H1 (cell line): ENCODE measurements at regions not wholly inside any gene's neighbourhood (a gene's known extent, or its start where the extent isn't known, plus 50 kb on each side); places are given as distances from the start of the nearest gene placed in this dataset.

Source experiments
- CTCF ChIA-PET: fragments of 300-600 bp; sonication (Branson Sonifier 250); formaldehyde crosslinking; loops from one replicate; lab custom pipeline; 2021; ENCODE audit not compliant: partially characterized antibody; lab: Charles Lee
- POLR2A ChIA-PET: fragments of 300-600 bp; sonication (Branson Sonifier 250); formaldehyde crosslinking; loops from one replicate; lab custom pipeline; 2021; ENCODE audit warnings: inconsistent platforms; ENCODE audit not compliant: partially characterized antibody; lab: Charles Lee
- DNase-seq, 2 experiments: peaks; one replicate each; pipeline versions ENCODE4 v3.0.0 to v3.0.0-alpha.2; 2010 to 2022; ENCODE audit warnings: low spot score in 2 of 2, low read depth in 1 of 2, mixed read lengths in 1 of 2
- FAIRE-seq: peaks from 2 replicates; lab custom pipeline; 2011; peaks lifted over from hg19 to GRCh38; lab: Jason Lieb, UNC
- H2AFZ ChIP-seq: 2 replicates; pipeline ENCODE4 v1.8.1; 2012; ENCODE audit warnings: low read length, inconsistent platforms
- H2AK5ac ChIP-seq: 2 replicates; pipeline ENCODE4 v1.6.1; 2013; ENCODE audit warnings: low read depth, low read length
- H2BK120ac ChIP-seq: replicated peaks from 2 replicates; pipeline ENCODE3; 2013; ENCODE audit warnings: low read depth, low read length, inconsistent platforms
- H2BK12ac ChIP-seq: 2 replicates; pipeline ENCODE4 v1.6.1; 2013; ENCODE audit warnings: low read depth, low read length
- H2BK15ac ChIP-seq: 2 replicates; pipeline ENCODE4 v1.6.1; 2013; ENCODE audit warnings: low read length
- H2BK20ac ChIP-seq: 2 replicates; pipeline ENCODE4 v1.6.1; 2013; ENCODE audit warnings: low read length
- H2BK5ac ChIP-seq: 2 replicates; pipeline ENCODE4 v1.6.1; 2013; ENCODE audit warnings: low read depth, low read length
- H3K14ac ChIP-seq: 2 replicates; pipeline ENCODE4 v1.6.1; 2013; ENCODE audit warnings: inconsistent platforms; ENCODE audit not compliant: insufficient read length
- H3K18ac ChIP-seq: 2 replicates; pipeline ENCODE4 v1.6.1; 2013; ENCODE audit warnings: low read length; ENCODE audit errors: extremely low read depth
- H3K23ac ChIP-seq: 2 replicates; pipeline ENCODE4 v1.6.1; 2013; ENCODE audit warnings: inconsistent platforms; ENCODE audit not compliant: insufficient read length
- H3K23me2 ChIP-seq: 2 replicates; pipeline ENCODE4 v1.6.1; 2013; ENCODE audit warnings: low read depth, low read length
- H3K27ac ChIP-seq: 2 replicates; pipeline ENCODE4 v1.6.1; 2011; ENCODE audit warnings: low read depth, low read length, inconsistent platforms
- H3K27me3 ChIP-seq, 4 experiments: replicated peaks in 1 of 4; 1 replicate in 1 of 4; 2 replicates in 3 of 4; pipeline versions ENCODE4 v1.6.1 to v1.8.1; 2011 to 2013; ENCODE audit warnings: low read length in 3 of 4, mild to moderate bottlenecking in 3 of 4, inconsistent platforms in 2 of 4, mixed read lengths in 2 of 4, moderate library complexity in 1 of 4; ENCODE audit not compliant: control insufficient read depth in 3 of 4, insufficient read depth in 3 of 4; ENCODE audit errors: extremely low read depth in 1 of 4
- H3K36me3 ChIP-seq, 4 experiments: 2 replicates each; pipeline versions ENCODE4 v1.6.1 to v1.8.1; 2011 to 2013; ENCODE audit warnings: mild to moderate bottlenecking in 4 of 4, low read length in 3 of 4, moderate library complexity in 2 of 4, control low read depth in 1 of 4, inconsistent platforms in 1 of 4; ENCODE audit not compliant: insufficient read depth in 4 of 4, control insufficient read depth in 2 of 4
- H3K4ac ChIP-seq: replicated peaks from 2 replicates; pipeline ENCODE3; 2013; ENCODE audit warnings: low read length, low read depth, mixed read lengths, inconsistent platforms; ENCODE audit not compliant: insufficient read length
- H3K4me1 ChIP-seq, 4 experiments: replicated peaks in 1 of 4; 1 replicate in 1 of 4; 2 replicates in 3 of 4; pipeline versions ENCODE4 v1.6.1 to v1.8.1; 2011 to 2013; ENCODE audit warnings: low read length in 3 of 4, inconsistent platforms in 2 of 4, mixed read lengths in 1 of 4; ENCODE audit not compliant: insufficient read depth in 4 of 4, control insufficient read depth in 3 of 4
- H3K4me2 ChIP-seq, 2 experiments: 2 replicates each; pipeline versions ENCODE4 v1.6.1 to v1.8.1; 2011 to 2013; ENCODE audit warnings: low read depth in 2 of 2, low read length in 2 of 2, control low read depth in 1 of 2, inconsistent platforms in 1 of 2, mild to moderate bottlenecking in 1 of 2; ENCODE audit not compliant: insufficient read depth in 1 of 2
- H3K4me3 ChIP-seq, 4 experiments: fragments of 200-600, 300-600 bp in 1 of 4; sonication (generic), shearing (Covaris generic), sonication (Bioruptor Twin) in 1 of 4; 2 replicates each; pipeline versions ENCODE4 v1.5.1 to v1.8.1; 2011 to 2016; ENCODE audit warnings: low read length in 4 of 4, low read depth in 3 of 4, control low read depth in 2 of 4, inconsistent platforms in 2 of 4, mild to moderate bottlenecking in 2 of 4, mixed read lengths in 1 of 4, moderate library complexity in 1 of 4; ENCODE audit not compliant: insufficient read depth in 2 of 4; ENCODE audit errors: extremely low read depth in 1 of 4
- H3K56ac ChIP-seq: replicated peaks from 2 replicates; pipeline ENCODE3; 2013; ENCODE audit warnings: low read depth, mild to moderate bottlenecking, mixed read lengths, low read length, inconsistent platforms; ENCODE audit not compliant: insufficient read length
- H3K79me1 ChIP-seq: 2 replicates; pipeline ENCODE4 v1.6.1; 2013; ENCODE audit warnings: low read depth, low read length, control low read depth
- H3K79me2 ChIP-seq, 2 experiments: 2 replicates each; pipeline versions ENCODE4 v1.6.1 to v1.8.1; 2012 to 2013; ENCODE audit warnings: low read length in 2 of 2, mild to moderate bottlenecking in 2 of 2, inconsistent platforms in 1 of 2; ENCODE audit not compliant: insufficient read depth in 2 of 2, control insufficient read depth in 1 of 2
- H3K9ac ChIP-seq, 4 experiments: replicated peaks in 1 of 4; 1 replicate in 1 of 4; 2 replicates in 3 of 4; pipeline versions ENCODE4 v1.6.1 to v1.8.1; 2011 to 2013; ENCODE audit warnings: low read depth in 3 of 4, low read length in 3 of 4, control low read depth in 2 of 4, mild to moderate bottlenecking in 2 of 4, moderate library complexity in 2 of 4, inconsistent platforms in 1 of 4; ENCODE audit errors: extremely low read depth in 1 of 4
- H3K9me3 ChIP-seq, 2 experiments: 2 replicates each; pipeline versions ENCODE4 v1.6.1 to v1.8.1; 2012 to 2013; ENCODE audit warnings: mild to moderate bottlenecking in 2 of 2, moderate library complexity in 2 of 2, control low read depth in 1 of 2, inconsistent platforms in 1 of 2, low read depth in 1 of 2, low read length in 1 of 2, mixed read lengths in 1 of 2; ENCODE audit not compliant: insufficient read depth in 2 of 2
- H4K20me1 ChIP-seq, 2 experiments: replicated peaks in 1 of 2; 2 replicates each; pipeline versions ENCODE3 to v1.8.1; 2011 to 2013; ENCODE audit warnings: inconsistent platforms in 2 of 2, low read length in 2 of 2, mild to moderate bottlenecking in 1 of 2; ENCODE audit not compliant: insufficient read depth in 2 of 2, control insufficient read depth in 1 of 2
- H4K5ac ChIP-seq: 2 replicates; pipeline ENCODE4 v1.6.1; 2013; ENCODE audit warnings: low read length, low read depth, mixed read lengths, inconsistent platforms; ENCODE audit not compliant: insufficient read length
- H4K8ac ChIP-seq: 2 replicates; pipeline ENCODE4 v1.8.0; 2013; ENCODE audit warnings: mild to moderate bottlenecking, moderate library complexity, low read length, inconsistent platforms; ENCODE audit not compliant: insufficient read depth; ENCODE audit errors: extremely low read depth
- H4K91ac ChIP-seq: replicated peaks from 2 replicates; pipeline ENCODE3; 2013; ENCODE audit warnings: low read length, mixed read lengths, inconsistent platforms; ENCODE audit not compliant: insufficient read length
- CREB1 ChIP-seq: IDR thresholded peaks from 2 replicates; pipeline ENCODE4 v1.6.1; 2012; ENCODE audit warnings: inconsistent platforms
- SAP30 ChIP-seq: fragments of 300-600 bp; sonication (generic); IDR thresholded peaks from 2 replicates; pipeline ENCODE4 v1.7.1; 2012; ENCODE audit warnings: low read length, moderate library complexity, mild to moderate bottlenecking, inconsistent platforms; ENCODE audit not compliant: insufficient read depth, insufficient replicate concordance
- WGBS, 2 experiments: shearing (Covaris generic) in 1 of 2; methylation state at CpG; one replicate each; pipeline versions ENCODE4 v1.1.6 to v1.1.7; 2013 to 2015; ENCODE audit warnings: low lambda C conversion rate in 2 of 2, mixed read lengths in 2 of 2, inconsistent platforms in 1 of 2, low coverage in 1 of 2, missing lambda C conversion rate in 1 of 2; ENCODE audit not compliant: insufficient replicate concordance in 2 of 2, insufficient coverage in 1 of 2, insufficient read length in 1 of 2; ENCODE audit errors: extremely low coverage in 1 of 2, missing lambda C conversion rate in 1 of 2; 5-methylcytosine and 5-hydroxymethylcytosine counted together
- TF ChIP-seq, protein P1 (sequence below): IDR thresholded peaks from 2 replicates; pipeline ENCODE4 v1.6.1; 2012; ENCODE audit warnings: low read length, inconsistent platforms

DNA sequence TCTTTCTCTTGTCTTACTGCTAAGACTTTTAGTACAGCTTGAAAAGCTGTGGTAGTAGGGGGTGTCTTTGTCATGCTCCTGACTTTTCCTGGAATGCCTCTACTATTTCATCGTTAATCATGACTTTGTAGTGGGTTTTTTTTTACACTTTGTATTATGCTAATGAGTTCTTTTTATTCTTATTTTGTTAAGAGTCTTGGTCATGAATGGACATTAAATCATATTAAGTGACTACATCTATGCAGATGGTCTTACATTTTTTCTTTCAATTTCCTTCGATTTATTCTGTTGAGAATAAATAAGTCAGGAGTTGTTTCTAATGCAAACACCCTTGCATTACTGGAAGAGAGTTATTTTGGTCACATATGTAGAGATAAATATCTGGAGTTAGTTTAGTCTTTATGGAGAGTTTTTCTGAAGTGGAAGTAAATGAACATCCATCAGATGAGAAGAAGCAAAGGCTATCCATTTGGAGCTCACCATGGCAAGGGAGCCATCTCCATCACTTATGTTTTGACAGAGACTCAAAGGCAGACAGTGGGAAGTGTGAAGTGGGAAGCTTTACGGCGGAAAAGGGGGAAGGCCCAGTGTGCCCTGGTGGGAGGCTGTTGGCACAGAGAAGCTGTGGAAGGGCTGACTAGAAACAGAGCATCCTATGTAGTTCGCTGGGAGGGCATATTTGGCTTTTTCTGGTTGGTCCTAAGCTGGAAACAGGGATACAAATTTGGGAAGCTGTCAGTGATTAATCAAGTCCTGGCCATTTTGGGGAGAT is 73.1 kb upstream of the PRR23E start:
- CTCF ChIA-PET = interaction anchor here (1.0 kb wide), 1 partner anchor 14 kb away, joined by 3 read pairs; no protein-coding TSS in a partner anchor
- no peaks in the 10 kb centered on the region for H3K9me3 ChIP-seq
- POLR2A ChIA-PET = no interaction called here

More for the DNA sequence above, 73.1 kb upstream of the PRR23E start:
- FAIRE-seq (no peak), DNase-seq (no peak)
- H2AK5ac ChIP-seq = no peak overlapping the region
- no peak overlapping the region for H4K5ac ChIP-seq
- H3K36me3 ChIP-seq = no peaks in the 10 kb centered on the region
- no peak overlapping the region for H2BK120ac ChIP-seq
- H2BK5ac ChIP-seq = no peak overlapping the region
- H3K27me3 ChIP-seq = no peaks in the 10 kb centered on the region
- H3K79me2 ChIP-seq = no peaks in the 10 kb centered on the region
- H3K4me2 ChIP-seq = no peak overlapping the region
- peaks cover 0 to 10% (median 7%) of the 10 kb centered on the region in 4 experiments; a peak in 3 of 7 replicates for H3K4me1 ChIP-seq
- no peak overlapping the region for H4K91ac ChIP-seq
- H3K4me3 ChIP-seq = no peak overlapping the region
- H2AFZ ChIP-seq = no peak overlapping the region
- TF ChIP-seq CREB1 = no peak
- TF ChIP-seq, protein P1, sequence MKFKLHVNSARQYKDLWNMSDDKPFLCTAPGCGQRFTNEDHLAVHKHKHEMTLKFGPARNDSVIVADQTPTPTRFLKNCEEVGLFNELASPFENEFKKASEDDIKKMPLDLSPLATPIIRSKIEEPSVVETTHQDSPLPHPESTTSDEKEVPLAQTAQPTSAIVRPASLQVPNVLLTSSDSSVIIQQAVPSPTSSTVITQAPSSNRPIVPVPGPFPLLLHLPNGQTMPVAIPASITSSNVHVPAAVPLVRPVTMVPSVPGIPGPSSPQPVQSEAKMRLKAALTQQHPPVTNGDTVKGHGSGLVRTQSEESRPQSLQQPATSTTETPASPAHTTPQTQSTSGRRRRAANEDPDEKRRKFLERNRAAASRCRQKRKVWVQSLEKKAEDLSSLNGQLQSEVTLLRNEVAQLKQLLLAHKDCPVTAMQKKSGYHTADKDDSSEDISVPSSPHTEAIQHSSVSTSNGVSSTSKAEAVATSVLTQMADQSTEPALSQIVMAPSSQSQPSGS = no peak
- no peak for TF ChIP-seq SAP30
- TF ChIP-seq, all 59 proteins: peak for 0
- Histone ChIP-seq H3K9ac (no peak overlapping the region), H3K79me1 (no peaks in the 10 kb centered on the region), H2BK20ac (no peak overlapping the region), H3K23me2 (no peaks in the 10 kb centered on the region), H3K56ac (no peak overlapping the region), H4K20me1 (no peaks in the 10 kb centered on the region), H3K14ac (no peak overlapping the region), H4K8ac (no peak overlapping the region), H3K4ac (no peak overlapping the region), H3K18ac (no peak overlapping the region), H2BK15ac (no peak overlapping the region), H3K27ac (no peak overlapping the region), H3K23ac (no peak overlapping the region), H2BK12ac (no peak overlapping the region)
- WGBS, 2 experiments = 73% methylated on average over 5 of the region's 5 CpGs; no CpG with 5 or more reads in 1 of the 2 experiments
